Mesendoderm (in vitro differentiated cells): ENCODE measurements at regions not wholly inside any gene's neighbourhood (a gene's known extent, or its start where the extent isn't known, plus 50 kb on each side); places are given as distances from the start of the nearest gene placed in this dataset.

Experiments used
- DNase-seq: peaks from one replicate; pipeline ENCODE4 v3.0.0; 2013
- H2AK5ac ChIP-seq: 2 replicates; pipeline ENCODE4 v1.6.1; 2013; ENCODE audit warnings: low read length, inconsistent platforms
- H2BK120ac ChIP-seq: 2 replicates; pipeline ENCODE4 v1.6.1; 2013; ENCODE audit warnings: low read depth, mild to moderate bottlenecking, low read length, moderate library complexity, mixed read lengths
- H2BK15ac ChIP-seq: replicated peaks from 2 replicates; pipeline ENCODE4 v1.6.1; 2013; ENCODE audit warnings: low read depth, mild to moderate bottlenecking, moderate library complexity
- H2BK5ac ChIP-seq: 2 replicates; pipeline ENCODE4 v1.6.1; 2013; ENCODE audit warnings: low read length, inconsistent platforms
- H3K18ac ChIP-seq: 2 replicates; pipeline ENCODE4 v1.6.1; 2013; ENCODE audit warnings: mild to moderate bottlenecking, low read length, mixed read lengths
- H3K23ac ChIP-seq: one replicate; pipeline ENCODE4 v1.6.1; 2013; ENCODE audit warnings: low read length
- H3K27ac ChIP-seq: 2 replicates; pipeline ENCODE4 v1.5.1; 2013; ENCODE audit warnings: low read depth, mild to moderate bottlenecking, inconsistent platforms, low read length, moderate library complexity
- H3K27me3 ChIP-seq: 2 replicates; pipeline ENCODE4 v1.6.1; 2013; ENCODE audit warnings: low read length, control low read depth, mild to moderate bottlenecking, inconsistent platforms; ENCODE audit not compliant: insufficient read depth, poor library complexity
- H3K36me3 ChIP-seq: 2 replicates; pipeline ENCODE4 v1.6.1; 2013; ENCODE audit warnings: low read length, inconsistent platforms; ENCODE audit not compliant: control insufficient read depth, insufficient read depth
- H3K4ac ChIP-seq: one replicate; pipeline ENCODE4 v1.6.1; 2013; ENCODE audit warnings: low read depth, mild to moderate bottlenecking, low read length, moderate library complexity
- H3K4me1 ChIP-seq: 2 replicates; pipeline ENCODE4 v1.6.1; 2013; ENCODE audit warnings: low read depth, low read length, inconsistent platforms; ENCODE audit not compliant: control insufficient read depth
- H3K4me2 ChIP-seq: 2 replicates; pipeline ENCODE4 v1.6.1; 2013; ENCODE audit warnings: low read length
- H3K4me3 ChIP-seq: 2 replicates; pipeline ENCODE4 v1.5.1; 2013; ENCODE audit warnings: mild to moderate bottlenecking, low read length
- H3K56ac ChIP-seq: one replicate; pipeline ENCODE4 v1.6.1; 2013; ENCODE audit warnings: low read length
- H3K79me1 ChIP-seq: 2 replicates; pipeline ENCODE4 v1.6.1; 2013; ENCODE audit warnings: low read length, inconsistent platforms
- H3K79me2 ChIP-seq: 2 replicates; pipeline ENCODE4 v1.6.1; 2013; ENCODE audit warnings: mild to moderate bottlenecking, low read length; ENCODE audit not compliant: control insufficient read depth, insufficient read depth
- H3K9ac ChIP-seq: 2 replicates; pipeline ENCODE4 v1.6.1; 2013; ENCODE audit warnings: low read length, inconsistent platforms
- H4K5ac ChIP-seq: one replicate; pipeline ENCODE4 v1.6.1; 2013; ENCODE audit warnings: low read length
- H4K8ac ChIP-seq: one replicate; pipeline ENCODE4 v1.6.1; 2013; ENCODE audit warnings: low read depth, mild to moderate bottlenecking, control low read depth, low read length, moderate library complexity
- WGBS: extraction: QIAGEN DNeasy Blood & Tissue Kit; methylation state at CpG from one replicate; pipeline ENCODE4 v1.1.7; 2013; ENCODE audit warnings: low lambda C conversion rate, missing lambda C conversion rate; ENCODE audit not compliant: insufficient coverage; ENCODE audit errors: extremely low coverage; 5-methylcytosine and 5-hydroxymethylcytosine counted together

- H4K8ac ChIP-seq, result no peak overlapping the region
- no peak overlapping the region for H2BK15ac ChIP-seq
- H3K4me2 ChIP-seq, result no peak overlapping the region
- no peak overlapping the region for H3K9ac ChIP-seq
- no peak overlapping the region for H3K56ac ChIP-seq
- H4K5ac ChIP-seq, result no peak overlapping the region
- no peaks in the 10 kb centered on the region for H3K79me1 ChIP-seq
- no CpG with 5 or more reads among the region's 4 CpGs for WGBS
- H2BK5ac ChIP-seq, result no peak overlapping the region
- H2BK120ac ChIP-seq, result no peak overlapping the region
- no peaks in the 10 kb centered on the region for H3K27me3 ChIP-seq
- no peak for DNase-seq
- no peaks in the 10 kb centered on the region for H3K79me2 ChIP-seq
- H3K18ac ChIP-seq, result no peak overlapping the region
- H3K4ac ChIP-seq, result no peak overlapping the region
- H3K27ac ChIP-seq, result no peak overlapping the region
- no peak overlapping the region for H3K4me3 ChIP-seq
- no peak overlapping the region for H2AK5ac ChIP-seq
- no peaks in the 10 kb centered on the region for H3K4me1 ChIP-seq
- H3K36me3 ChIP-seq, result no peaks in the 10 kb centered on the region
- no peak overlapping the region for H3K23ac ChIP-seq
Measured at GRCh38 chr21:35586305-35586704, 474.0 kb downstream of the SETD4 start.

DNA sequence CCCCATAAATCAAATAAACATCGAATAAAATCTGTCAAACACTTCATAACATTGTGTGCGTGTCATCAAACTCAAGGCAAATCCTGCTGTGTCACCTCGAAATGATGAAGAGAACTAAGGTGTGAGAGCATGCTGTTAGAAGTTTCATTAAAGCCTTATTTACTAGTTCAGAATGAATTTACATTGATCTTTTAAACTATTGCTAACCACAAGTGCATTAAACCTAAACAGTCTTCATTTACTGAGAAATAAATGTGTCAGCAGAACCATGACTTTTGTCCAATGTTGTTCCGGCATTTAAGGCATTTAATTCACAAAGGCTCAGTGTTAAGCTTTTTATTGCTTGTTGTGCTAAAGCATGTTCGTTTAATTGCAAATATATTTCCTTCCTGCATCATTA is 474.4 kb downstream of the SETD4 start:
- no peak overlapping the region for H3K27ac ChIP-seq
- H3K9ac ChIP-seq, result no peak overlapping the region
- H3K4me3 ChIP-seq, result no peak overlapping the region
- no peak overlapping the region for H2AK5ac ChIP-seq
- H3K4me2 ChIP-seq, result no peak overlapping the region
- no peak overlapping the region for H4K8ac ChIP-seq
- H3K4me1 ChIP-seq, result no peaks in the 10 kb centered on the region
- no peak overlapping the region for H3K56ac ChIP-seq
- H4K5ac ChIP-seq, result no peak overlapping the region
- no peak overlapping the region for H3K23ac ChIP-seq
- no CpG with 5 or more reads among the region's 5 CpGs for WGBS
- no peaks in the 10 kb centered on the region for H3K27me3 ChIP-seq
- DNase-seq, result peak; percentile 36
- no peaks in the 10 kb centered on the region for H3K36me3 ChIP-seq
- no peak overlapping the region for H3K4ac ChIP-seq
- H2BK15ac ChIP-seq, result no peak overlapping the region
- no peak overlapping the region for H2BK120ac ChIP-seq
- no peak overlapping the region for H3K18ac ChIP-seq
- no peaks in the 10 kb centered on the region for H3K79me1 ChIP-seq
- no peak overlapping the region for H2BK5ac ChIP-seq
- H3K79me2 ChIP-seq, result no peaks in the 10 kb centered on the region

DNA sequence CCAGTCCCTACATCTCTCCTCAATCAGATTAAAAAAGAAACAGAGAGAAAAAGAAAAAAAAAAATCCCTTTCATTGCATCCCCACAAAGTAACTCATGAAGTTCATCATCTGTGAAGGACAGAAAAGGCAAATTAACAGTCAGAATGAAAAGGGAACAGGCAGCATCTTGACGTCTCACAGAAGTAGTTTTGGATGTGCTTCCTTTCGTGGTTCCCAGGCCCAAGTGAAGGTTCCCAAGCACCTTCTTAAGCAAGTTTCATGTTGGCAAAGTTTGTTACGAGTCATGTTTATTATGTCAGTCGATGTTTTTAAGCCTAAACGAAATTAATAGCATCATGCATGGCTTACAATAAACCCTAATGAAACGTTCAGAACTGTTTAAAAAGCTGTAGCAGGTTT is 475.2 kb downstream of the SETD4 start:
- WGBS, result no CpG with 5 or more reads among the region's 6 CpGs
- Histone ChIP-seq H3K27me3 (no peaks in the 10 kb centered on the region), H3K79me1 (no peaks in the 10 kb centered on the region), H3K4ac (no peak overlapping the region), H2BK15ac (no peak overlapping the region), H3K36me3 (no peaks in the 10 kb centered on the region), H3K4me1 (no peaks in the 10 kb centered on the region), H2AK5ac (no peak overlapping the region), H3K4me2 (no peak overlapping the region), H3K27ac (no peak overlapping the region), H3K9ac (no peak overlapping the region), H2BK120ac (no peak overlapping the region), H3K23ac (no peak overlapping the region), H3K79me2 (no peaks in the 10 kb centered on the region), H3K4me3 (no peak overlapping the region), H4K8ac (no peak overlapping the region), H3K56ac (no peak overlapping the region), H4K5ac (no peak overlapping the region), H3K18ac (no peak overlapping the region), H2BK5ac (no peak overlapping the region)
- no peak for DNase-seq

DNA sequence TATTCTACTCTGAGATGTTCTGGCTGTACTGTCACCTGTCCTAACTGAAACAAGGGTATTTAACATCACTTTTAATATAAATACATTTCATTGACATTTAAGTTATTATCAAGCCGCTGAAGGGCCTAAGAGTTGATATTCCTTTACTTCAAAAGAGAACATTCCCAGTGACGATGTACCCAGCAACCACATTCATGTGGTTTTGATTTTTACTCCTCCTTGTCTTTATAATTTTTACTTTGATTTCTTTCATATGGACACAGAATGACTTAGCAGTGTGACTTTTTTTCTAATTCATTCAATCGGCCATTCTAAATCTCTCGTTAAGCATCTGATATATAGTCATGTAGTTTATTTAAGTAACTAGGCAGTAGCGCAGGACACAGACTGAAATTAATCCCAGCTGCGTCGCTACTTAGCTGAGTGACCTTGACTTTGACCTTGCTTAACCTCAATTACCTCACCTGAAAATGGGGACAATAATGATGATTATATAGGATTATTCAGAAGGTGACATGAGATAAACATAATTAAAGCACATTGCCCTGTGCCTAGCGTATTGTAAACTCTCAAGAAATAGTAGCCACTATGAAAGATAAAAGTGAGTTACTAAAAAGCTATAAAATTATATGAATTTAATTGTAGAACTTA is 476.6 kb downstream of the SETD4 start:
- Histone ChIP-seq H3K23ac (no peak overlapping the region), H3K27me3 (no peaks in the 10 kb centered on the region), H3K4me1 (no peaks in the 10 kb centered on the region), H2BK15ac (no peak overlapping the region), H3K79me2 (no peaks in the 10 kb centered on the region), H3K79me1 (no peaks in the 10 kb centered on the region), H3K9ac (no peak overlapping the region), H3K4me3 (no peak overlapping the region), H3K18ac (no peak overlapping the region), H4K8ac (no peak overlapping the region), H3K4ac (no peak overlapping the region), H2BK5ac (no peak overlapping the region), H4K5ac (no peak overlapping the region), H3K27ac (no peak overlapping the region), H3K4me2 (no peak overlapping the region), H2AK5ac (no peak overlapping the region), H3K36me3 (no peaks in the 10 kb centered on the region), H2BK120ac (no peak overlapping the region), H3K56ac (no peak overlapping the region)
- no peak for DNase-seq
- WGBS, result no CpG with 5 or more reads among the region's 8 CpGs

- no peak overlapping the region for H3K4me2 ChIP-seq
- no peak overlapping the region for H4K8ac ChIP-seq
- H3K79me1 ChIP-seq, result no peaks in the 10 kb centered on the region
- DNase-seq, result no peak
- H3K79me2 ChIP-seq, result no peaks in the 10 kb centered on the region
- no peak overlapping the region for H3K27ac ChIP-seq
- no peaks in the 10 kb centered on the region for H3K36me3 ChIP-seq
- H4K5ac ChIP-seq, result no peak overlapping the region
- H2BK120ac ChIP-seq, result no peak overlapping the region
- WGBS, result no CpG with 5 or more reads among the region's 1 CpG
- H3K27me3 ChIP-seq, result no peaks in the 10 kb centered on the region
- no peaks in the 10 kb centered on the region for H3K4me1 ChIP-seq
- no peak overlapping the region for H2BK5ac ChIP-seq
- no peak overlapping the region for H3K56ac ChIP-seq
- no peak overlapping the region for H3K9ac ChIP-seq
- H3K4me3 ChIP-seq, result no peak overlapping the region
- H2AK5ac ChIP-seq, result no peak overlapping the region
- H2BK15ac ChIP-seq, result no peak overlapping the region
- no peak overlapping the region for H3K4ac ChIP-seq
- no peak overlapping the region for H3K23ac ChIP-seq
- H3K18ac ChIP-seq, result no peak overlapping the region
Measured at GRCh38 chr21:35582731-35583130, 477.6 kb downstream of the SETD4 start.

DNA sequence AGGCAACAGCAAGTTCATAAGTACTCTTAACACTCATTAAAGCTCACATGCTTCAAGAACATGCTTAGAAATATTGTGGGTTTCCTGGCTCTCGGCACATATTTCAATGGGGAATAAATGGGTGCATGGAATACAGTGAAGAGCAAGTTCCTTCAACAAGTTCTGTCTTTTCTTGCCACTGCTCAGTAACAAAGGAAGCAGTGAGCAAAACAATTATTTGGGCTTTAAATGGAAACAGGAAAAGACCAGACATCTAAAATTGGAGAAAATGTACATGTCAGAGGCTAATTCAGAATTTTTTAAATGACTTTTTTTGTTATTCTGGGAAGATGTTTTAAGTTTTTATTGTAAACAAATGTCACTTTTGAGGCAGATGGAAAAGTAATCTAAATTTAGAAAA is 478.7 kb downstream of the SETD4 start:
- no peak overlapping the region for H3K27ac ChIP-seq
- no peaks in the 10 kb centered on the region for H3K27me3 ChIP-seq
- H3K4me2 ChIP-seq, result no peak overlapping the region
- H2AK5ac ChIP-seq, result no peak overlapping the region
- H3K56ac ChIP-seq, result no peak overlapping the region
- no peaks in the 10 kb centered on the region for H3K4me1 ChIP-seq
- no peak overlapping the region for H3K9ac ChIP-seq
- no peak overlapping the region for H4K5ac ChIP-seq
- no peak overlapping the region for H3K18ac ChIP-seq
- H4K8ac ChIP-seq, result no peak overlapping the region
- no CpG with 5 or more reads among the region's 1 CpG for WGBS
- H3K23ac ChIP-seq, result no peak overlapping the region
- no peaks in the 10 kb centered on the region for H3K79me1 ChIP-seq
- DNase-seq, result no peak
- no peak overlapping the region for H2BK120ac ChIP-seq
- no peaks in the 10 kb centered on the region for H3K36me3 ChIP-seq
- no peak overlapping the region for H3K4me3 ChIP-seq
- H2BK15ac ChIP-seq, result no peak overlapping the region
- H3K4ac ChIP-seq, result no peak overlapping the region
- no peak overlapping the region for H2BK5ac ChIP-seq
- no peaks in the 10 kb centered on the region for H3K79me2 ChIP-seq
